HL-60 (cell line): ENCODE measurements at regions not wholly inside any gene's neighbourhood (a gene's known extent, or its start where the extent isn't known, plus 50 kb on each side); places are given as distances from the start of the nearest gene placed in this dataset.

Experiments
- GABPA ChIP-seq: IDR thresholded peaks from 2 replicates; pipeline ENCODE4 v1.6.1; 2012; ENCODE audit warnings: low read depth
- POLR2AphosphoS5 ChIP-seq: IDR thresholded peaks from 2 replicates; pipeline ENCODE4 v1.6.1; 2012; ENCODE audit warnings: low read depth
- REST ChIP-seq: IDR thresholded peaks from 2 replicates; pipeline ENCODE4 v1.6.1; 2012; ENCODE audit warnings: low read depth; ENCODE audit not compliant: insufficient replicate concordance
- TF ChIP-seq, protein P1 (sequence below): IDR thresholded peaks from one replicate; pipeline ENCODE4 v1.5.1; 2011; ENCODE audit warnings: low read length, control low read depth, inconsistent platforms; ENCODE audit not compliant: insufficient read depth

GRCh38 chr1:165062346-165062745 is 294.2 kb downstream of the LMX1A start:
- TF ChIP-seq, protein P1, sequence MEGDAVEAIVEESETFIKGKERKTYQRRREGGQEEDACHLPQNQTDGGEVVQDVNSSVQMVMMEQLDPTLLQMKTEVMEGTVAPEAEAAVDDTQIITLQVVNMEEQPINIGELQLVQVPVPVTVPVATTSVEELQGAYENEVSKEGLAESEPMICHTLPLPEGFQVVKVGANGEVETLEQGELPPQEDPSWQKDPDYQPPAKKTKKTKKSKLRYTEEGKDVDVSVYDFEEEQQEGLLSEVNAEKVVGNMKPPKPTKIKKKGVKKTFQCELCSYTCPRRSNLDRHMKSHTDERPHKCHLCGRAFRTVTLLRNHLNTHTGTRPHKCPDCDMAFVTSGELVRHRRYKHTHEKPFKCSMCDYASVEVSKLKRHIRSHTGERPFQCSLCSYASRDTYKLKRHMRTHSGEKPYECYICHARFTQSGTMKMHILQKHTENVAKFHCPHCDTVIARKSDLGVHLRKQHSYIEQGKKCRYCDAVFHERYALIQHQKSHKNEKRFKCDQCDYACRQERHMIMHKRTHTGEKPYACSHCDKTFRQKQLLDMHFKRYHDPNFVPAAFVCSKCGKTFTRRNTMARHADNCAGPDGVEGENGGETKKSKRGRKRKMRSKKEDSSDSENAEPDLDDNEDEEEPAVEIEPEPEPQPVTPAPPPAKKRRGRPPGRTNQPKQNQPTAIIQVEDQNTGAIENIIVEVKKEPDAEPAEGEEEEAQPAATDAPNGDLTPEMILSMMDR, result no peak
- TF ChIP-seq REST, result no peak
- no peak for TF ChIP-seq POLR2AphosphoS5
- TF ChIP-seq GABPA, result no peak
